ENCODE measurements at regions not wholly inside any gene's neighbourhood (a gene's known extent, or its start where the extent isn't known, plus 50 kb on each side); places are given as distances from the start of the nearest gene placed in this dataset.

GRCh38 chrX:5425119-5425518, 803.5 kb downstream of the NLGN4X start:
- TF ChIP-seq POLR2AphosphoS5 (IDR thresholded peaks at IDR 0.05; ENCODE audit: low read depth, low read length) = no peak
- TF ChIP-seq, protein P1, sequence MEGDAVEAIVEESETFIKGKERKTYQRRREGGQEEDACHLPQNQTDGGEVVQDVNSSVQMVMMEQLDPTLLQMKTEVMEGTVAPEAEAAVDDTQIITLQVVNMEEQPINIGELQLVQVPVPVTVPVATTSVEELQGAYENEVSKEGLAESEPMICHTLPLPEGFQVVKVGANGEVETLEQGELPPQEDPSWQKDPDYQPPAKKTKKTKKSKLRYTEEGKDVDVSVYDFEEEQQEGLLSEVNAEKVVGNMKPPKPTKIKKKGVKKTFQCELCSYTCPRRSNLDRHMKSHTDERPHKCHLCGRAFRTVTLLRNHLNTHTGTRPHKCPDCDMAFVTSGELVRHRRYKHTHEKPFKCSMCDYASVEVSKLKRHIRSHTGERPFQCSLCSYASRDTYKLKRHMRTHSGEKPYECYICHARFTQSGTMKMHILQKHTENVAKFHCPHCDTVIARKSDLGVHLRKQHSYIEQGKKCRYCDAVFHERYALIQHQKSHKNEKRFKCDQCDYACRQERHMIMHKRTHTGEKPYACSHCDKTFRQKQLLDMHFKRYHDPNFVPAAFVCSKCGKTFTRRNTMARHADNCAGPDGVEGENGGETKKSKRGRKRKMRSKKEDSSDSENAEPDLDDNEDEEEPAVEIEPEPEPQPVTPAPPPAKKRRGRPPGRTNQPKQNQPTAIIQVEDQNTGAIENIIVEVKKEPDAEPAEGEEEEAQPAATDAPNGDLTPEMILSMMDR (IDR thresholded peaks at IDR 0.05) = no peak
- TF ChIP-seq CHD2 (IDR thresholded peaks at IDR 0.05; ENCODE audit: low read length, partially characterized antibody) = no peak
- TF ChIP-seq USF2 (IDR thresholded peaks at IDR 0.05; ENCODE audit: borderline replicate concordance, low read depth, low read length) = no peak
- TF ChIP-seq RAD21 (IDR thresholded peaks at IDR 0.05; ENCODE audit: low read length) = no peak
- TF ChIP-seq SMC3 (IDR thresholded peaks at IDR 0.05; ENCODE audit: low read depth, low read length) = no peak
- no peak for TF ChIP-seq FOXM1 (IDR thresholded peaks at IDR 0.05; ENCODE audit: low read depth)
- no peak for TF ChIP-seq TAF1 (IDR thresholded peaks at IDR 0.05; ENCODE audit: borderline replicate concordance, low read depth, low read length)

Data from SK-N-SH (cell line).